ENCODE measurements at regions not wholly inside any gene's neighbourhood (a gene's known extent, or its start where the extent isn't known, plus 50 kb on each side); places are given as distances from the start of the nearest gene placed in this dataset.

DNA sequence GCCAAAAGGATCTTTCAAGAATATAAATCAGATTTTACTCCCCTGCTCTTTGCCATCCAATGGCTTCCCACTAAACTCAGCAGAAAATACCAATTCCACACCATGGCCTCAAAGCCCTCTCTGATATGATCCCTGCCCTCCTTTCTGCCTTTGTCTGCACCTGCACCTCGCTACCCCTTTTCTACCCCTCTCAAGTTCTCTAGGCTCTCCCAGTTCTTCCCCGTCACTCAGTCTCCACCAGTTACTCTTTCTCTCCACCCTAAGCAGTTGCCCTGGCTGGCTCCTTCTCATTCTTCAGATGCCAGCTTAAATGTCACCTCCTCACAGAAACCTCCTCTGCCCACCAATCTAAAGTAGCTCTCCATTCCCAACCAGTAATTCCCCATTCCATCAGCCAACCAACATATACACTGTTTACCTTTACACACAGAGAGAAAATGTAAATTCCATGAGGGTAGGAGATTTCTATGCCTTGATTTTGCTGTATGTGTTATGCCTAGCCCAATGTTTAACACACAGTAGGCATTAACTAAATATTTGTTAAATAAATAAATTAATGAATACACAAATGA is 93.6 kb upstream of the LPP start:
- TF ChIP-seq SUZ12 (IDR thresholded peaks at IDR 0.05; ENCODE audit: extremely low read depth, insufficient read depth, insufficient read length) (no peak), YY1 (IDR thresholded peaks at IDR 0.05; ENCODE audit: insufficient read depth, insufficient read length) (no peak)
